Activated CD4-positive, alpha-beta T cell treated with anti-CD3 and anti-CD28 coated beads, Interleukin-2, amount 50 U/mL, for 1 hour (primary cell): ENCODE measurements at regions not wholly inside any gene's neighbourhood (a gene's known extent, or its start where the extent isn't known, plus 50 kb on each side); places are given as distances from the start of the nearest gene placed in this dataset.

Experiments
- DNase-seq: peaks from one replicate; pipeline ENCODE4 v3.0.0-alpha.2; 2020

DNA sequence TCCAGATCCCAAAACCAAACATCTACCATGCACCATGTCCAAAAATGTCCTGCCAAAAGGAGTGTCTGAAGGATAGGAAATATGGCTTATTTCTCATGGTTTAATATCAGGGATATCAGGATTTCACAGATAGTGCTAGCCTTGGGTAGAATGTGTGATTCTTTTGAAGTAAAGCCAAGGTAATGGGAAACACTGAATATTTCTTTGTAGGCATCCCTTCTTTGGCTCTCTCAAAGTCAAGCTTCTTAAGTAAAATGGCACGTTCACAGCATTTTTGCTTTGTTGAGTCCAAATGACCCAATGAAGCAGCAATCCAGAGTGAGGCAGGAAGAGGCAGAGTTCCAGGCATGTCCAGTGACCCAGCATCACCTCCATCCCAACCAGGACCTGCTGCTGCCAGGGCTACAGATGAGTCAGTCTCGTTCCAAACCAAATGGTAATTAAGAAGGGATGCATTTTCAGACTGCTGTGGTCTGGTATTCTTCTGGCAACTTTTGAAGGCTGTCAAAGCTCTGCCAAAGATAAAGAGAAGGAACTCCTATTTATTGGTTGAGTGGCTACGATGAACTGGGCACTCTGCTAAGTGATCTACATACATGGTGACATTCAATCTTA is 678.8 kb upstream of the KLF4 start:
- DNase-seq = no peak

DNA sequence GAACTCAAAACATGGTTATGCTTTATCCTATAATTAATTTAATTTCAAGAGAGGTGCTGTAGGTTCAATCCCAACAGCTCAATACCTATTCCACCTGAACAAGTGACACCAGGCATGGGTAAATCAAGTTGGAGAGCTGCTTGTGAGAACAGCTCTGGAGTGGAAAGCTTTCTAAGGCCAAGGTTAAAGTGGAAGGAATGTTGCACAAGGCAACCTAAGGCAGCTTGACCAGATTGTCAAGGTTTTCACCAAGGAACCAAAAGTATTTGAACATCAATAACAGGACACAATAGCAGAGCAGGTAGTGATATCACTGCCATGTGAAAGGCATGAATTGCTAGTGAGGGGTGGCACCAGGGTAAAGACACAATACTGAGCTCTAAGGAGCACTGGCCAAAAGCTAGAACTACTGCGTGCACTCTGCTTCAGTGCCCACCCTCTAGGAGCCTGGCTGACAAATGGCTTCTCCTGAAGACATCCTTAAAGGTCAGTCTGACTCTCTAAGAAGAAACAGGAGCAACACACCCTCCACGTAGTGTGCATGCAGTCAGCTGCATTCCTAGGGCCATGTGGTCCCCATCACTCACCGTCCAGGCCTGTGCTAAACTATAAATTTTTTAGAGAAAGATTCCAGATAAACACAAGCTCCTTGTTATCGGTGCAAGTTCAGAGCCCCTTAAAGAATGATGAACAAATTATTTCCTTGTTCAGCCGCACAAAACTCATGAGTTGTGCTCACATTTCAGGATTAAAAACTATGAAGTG is 677.7 kb upstream of the KLF4 start:
- DNase-seq = no peak

DNA sequence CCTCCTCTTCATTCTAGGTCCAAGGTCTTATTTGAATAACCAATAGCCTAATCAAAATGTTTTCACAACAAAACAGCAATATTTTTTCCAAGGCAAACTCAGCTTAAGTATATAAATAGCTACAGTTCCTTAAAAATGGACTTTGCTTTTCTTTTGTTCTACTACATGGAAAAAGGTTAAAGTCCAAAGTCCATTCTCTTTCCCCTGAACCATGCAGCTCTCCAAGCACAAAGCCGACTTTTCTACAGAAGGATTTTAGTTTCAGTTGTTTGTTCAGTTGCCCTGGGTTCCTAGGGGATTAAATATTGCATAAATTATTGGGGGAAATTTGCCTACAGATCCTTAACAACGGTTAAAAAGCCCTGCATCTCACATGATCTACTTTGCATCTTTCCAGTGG is 677.0 kb upstream of the KLF4 start:
- no peak for DNase-seq

DNA sequence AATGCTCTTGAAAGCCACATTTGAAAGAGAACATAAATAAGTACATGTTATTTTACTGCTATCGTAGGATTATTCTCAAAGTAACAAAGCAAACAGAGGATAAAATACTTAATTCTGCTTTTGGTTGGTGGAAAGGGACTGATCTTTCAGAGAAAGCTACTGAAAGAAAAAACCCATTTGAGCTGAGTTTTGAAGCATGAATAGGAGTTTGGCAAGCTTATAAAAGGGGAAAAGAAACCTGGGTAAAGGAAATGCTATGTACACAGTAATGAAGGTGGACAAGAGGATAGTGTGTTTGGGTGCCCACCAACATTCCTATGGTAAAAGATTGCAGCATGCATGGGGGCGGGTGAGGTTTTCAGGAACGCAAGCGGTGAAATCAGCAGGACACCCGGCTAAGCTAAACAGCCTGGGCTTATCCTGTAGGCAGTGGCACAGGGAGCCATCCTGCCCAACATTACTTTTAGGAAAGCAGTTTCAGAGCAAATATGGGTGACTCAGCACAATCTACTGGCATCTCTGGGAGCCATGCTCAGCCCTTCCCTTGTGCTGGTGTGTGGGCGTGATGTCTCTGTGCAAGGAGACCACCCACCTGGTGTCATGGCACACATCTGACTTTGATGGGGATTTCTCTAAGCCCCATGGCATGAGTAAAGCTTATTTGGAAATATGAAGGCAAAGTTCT is 673.9 kb upstream of the KLF4 start:
- no peak for DNase-seq

DNA sequence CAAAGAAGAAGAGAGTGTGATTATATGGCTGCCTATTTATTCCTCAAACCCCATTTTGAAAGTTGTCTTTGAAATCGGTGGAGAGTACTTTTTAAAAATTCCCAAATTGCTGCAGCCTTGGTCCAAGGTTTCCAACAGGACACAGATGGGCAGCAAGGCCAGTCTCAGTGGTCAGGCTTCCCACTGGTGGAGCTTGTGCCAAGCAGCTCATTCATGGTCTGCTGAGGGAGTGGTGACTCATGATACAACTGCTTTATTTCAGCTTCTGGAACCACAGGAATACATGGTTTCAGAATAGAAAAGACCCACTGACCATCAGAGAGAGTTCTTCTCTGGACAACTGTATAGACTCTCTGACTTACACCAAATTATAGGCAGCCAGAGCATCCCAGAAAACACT is 673.1 kb upstream of the KLF4 start:
- DNase-seq = no peak

DNA sequence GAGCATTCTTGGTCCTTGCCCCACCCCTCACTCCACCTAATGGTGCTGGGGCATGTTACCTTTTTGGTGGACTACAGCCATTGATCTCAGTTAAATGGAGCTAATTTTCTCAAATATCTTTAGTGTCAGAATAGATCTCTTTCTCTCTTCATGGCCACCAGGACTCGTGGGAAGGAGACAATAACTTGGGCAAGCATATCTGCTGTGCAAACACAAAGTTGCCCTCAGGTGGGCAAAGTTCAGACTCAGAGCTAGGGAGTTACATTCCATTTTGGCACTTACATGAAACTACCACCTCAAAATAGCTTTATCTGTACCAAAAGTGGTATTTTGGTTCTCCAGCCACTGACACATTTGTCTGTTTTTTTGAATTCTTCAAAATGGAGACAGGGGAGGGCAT is 671.9 kb upstream of the KLF4 start:
- DNase-seq = no peak

DNA sequence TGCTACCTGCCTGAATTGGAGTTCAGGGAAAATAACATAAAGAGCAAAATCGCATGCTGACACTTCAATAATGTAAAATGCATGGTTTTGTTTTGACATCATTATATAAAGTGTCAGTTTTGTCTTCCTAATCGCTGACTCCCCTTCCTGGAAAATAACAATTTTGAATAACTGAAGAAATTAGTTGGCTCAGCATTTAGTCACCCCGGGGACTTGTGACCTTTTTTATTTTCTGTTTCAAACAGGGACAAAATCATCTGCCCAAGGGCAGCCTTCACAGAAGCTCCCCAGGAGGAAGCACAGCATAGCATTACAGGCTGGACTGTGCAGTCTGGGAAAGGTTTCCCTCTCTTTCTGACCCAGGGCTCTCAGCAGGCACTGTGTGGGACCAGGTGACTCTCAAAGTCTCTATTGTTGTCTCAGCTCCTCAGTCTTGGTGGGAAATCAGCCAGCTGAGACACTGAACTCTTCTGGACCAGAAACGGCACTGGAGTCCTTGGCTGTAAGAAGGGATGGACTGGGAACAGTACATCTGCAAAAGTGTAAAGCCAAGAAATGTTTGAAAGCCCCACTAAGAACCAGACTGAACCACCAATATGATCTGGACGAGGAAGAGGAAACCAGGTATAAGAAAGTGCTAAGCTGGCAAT is 671.3 kb upstream of the KLF4 start:
- no peak for DNase-seq

DNA sequence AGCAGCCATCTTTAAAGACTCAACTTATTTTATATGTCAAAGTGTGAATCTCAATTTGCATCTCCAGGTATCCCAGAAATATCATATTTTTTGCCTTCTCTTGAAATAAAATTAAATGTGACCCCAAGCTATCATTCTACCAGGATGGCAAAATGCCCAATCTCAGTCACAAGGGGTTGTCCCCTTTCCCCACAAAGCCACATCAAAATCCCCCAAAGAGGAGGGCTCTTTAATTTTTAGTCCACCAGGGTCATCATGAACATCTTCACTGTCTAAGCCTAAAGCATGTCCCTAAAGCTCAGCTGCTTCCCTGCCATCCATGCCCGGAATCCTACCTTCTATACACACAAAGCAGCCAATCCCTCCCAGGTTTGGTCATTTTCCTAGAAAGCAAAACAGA is 670.5 kb upstream of the KLF4 start:
- DNase-seq = no peak

DNA sequence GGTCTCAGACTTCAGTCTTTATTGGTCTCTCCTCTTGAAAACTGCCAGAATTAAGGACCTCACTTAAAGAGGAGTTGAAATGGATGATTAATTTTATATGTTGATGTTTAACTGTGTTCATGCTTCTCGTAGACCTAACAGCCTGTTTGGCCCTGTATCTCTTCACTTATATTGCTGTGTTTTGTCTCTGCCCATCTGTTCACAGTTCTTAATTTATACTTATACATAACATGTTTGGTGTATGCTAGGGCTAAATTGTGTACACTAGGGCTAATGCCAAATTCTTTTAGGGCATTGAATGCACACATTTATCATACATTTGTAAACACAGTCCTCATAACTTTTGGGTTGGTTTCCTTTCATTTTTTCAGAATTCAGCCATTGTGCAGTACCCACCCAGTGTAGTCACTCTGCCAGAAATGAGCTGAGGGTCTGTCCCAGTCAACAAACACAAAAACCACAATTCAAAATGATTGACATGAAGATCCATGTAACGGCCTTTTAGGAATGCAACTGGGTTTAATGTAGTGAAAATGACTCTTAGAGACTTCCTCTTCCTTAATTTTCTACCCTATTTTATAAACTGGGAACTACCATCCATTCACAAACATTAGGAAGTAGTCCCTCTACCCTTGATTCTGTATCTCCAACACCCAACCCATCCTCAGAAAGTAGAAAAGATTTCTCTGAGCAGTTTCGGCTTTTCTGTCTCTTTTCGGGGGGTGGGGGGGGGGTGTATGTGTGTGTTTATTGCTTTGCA is 668.8 kb upstream of the KLF4 start:
- DNase-seq = no peak

DNA sequence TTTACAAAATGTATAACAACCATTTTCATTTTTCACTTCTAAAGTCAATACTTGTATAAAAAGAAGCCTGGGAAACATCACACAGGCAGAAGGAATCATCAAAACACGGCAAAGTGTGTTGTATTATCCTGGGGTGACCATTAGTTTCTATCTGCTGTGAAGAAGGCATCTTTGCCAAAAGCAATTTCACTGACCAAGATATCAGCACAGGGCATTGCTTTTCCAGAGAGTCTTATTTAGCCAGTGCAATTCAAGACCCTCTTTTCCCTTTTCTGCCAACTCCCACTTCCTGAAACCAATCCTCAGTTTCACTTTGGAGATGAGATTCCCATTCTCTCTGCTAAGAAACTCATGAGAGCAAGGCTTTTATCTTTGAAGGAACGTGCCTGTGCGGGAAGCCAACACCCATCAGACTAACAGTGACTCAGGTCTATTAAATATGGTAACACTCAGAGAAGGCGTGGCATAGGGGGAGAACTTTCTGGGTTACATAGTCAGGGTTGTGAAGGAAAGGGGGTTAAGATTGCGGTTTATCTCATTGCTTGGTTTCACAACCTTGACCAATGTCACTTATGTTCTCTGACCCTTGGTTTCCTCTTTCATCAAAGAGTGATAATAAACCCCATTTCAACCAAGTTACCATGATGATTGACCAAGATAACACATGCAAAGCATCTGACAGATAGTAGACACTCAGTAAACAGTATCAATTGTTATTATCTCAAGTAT is 666.9 kb upstream of the KLF4 start:
- no peak for DNase-seq

DNA sequence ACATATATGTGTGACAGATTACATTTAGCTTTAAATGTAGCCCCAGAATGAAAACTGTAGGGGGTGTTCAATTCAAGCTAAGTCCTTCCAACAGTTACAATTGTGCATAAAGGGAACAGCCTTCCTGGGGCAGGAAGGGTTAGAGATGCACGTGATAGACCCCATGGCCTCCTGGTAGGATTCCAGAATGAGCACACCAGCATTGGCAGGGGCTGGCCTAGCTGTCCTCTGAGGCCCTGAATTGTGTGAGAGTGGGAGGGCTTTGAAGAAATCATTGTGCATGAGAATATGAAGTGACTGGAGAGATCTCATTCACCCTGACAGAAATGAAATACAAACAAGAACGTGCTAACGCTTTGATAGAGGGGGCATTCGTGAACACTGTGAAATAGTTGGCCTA is 663.8 kb upstream of the KLF4 start:
- no peak for DNase-seq

DNA sequence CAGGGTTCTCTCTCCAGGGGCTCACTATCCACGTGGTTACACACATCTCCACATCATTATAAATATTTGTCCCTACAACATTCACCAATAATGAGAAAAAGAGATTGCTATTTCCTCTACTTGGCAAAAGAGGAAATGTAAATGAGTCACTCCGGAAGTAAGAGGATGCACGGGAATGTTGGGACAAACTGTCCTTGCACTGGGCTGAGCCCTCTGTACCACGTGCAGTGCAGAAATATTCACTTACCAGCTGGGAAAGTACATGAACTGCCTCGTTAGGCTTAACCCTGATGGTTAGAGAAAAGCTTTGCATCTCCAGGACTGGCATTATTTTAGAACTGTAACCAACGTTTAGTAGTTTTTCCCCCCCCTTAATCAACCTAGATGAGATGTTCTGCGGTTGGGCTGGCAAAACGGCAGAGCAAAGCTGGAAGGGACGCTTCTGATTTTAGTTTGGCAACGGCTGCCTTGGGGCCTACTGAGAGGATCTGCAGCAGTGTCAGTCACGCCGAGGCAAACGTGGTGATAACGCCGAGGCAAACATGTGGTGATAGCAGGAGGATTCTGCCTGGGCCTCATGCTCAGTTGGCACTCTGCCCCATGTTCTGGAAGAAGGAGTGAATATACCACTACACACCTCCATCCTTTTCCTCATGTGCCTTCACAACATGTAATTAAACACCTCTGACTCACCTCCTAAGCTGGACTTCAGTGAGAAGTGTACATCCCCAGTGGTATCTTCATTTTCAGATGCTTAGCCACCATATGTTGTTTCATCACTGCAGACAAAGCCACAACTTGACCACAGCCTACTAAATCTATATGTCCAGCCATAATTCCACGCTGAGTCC is 661.4 kb upstream of the KLF4 start:
- no peak for DNase-seq

DNA sequence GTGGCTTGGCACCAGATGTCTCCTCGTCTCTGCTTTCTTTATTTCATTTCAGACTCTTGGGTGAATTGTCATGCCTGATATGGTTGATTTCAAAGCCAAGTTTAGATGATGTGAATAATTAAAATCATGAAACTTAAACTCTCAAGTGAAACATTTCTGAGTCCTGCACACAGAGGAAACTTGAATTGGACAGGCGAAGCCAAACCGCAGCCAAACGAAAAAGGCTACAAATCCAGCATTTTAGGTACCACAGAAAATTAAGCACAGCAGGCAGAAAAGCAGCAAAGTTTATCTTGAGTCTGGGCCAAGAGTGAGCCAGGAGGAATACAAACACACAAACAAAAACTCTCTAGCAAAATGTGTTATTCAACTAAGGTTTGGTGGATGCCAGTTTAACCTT is 659.8 kb upstream of the KLF4 start:
- no peak for DNase-seq

DNA sequence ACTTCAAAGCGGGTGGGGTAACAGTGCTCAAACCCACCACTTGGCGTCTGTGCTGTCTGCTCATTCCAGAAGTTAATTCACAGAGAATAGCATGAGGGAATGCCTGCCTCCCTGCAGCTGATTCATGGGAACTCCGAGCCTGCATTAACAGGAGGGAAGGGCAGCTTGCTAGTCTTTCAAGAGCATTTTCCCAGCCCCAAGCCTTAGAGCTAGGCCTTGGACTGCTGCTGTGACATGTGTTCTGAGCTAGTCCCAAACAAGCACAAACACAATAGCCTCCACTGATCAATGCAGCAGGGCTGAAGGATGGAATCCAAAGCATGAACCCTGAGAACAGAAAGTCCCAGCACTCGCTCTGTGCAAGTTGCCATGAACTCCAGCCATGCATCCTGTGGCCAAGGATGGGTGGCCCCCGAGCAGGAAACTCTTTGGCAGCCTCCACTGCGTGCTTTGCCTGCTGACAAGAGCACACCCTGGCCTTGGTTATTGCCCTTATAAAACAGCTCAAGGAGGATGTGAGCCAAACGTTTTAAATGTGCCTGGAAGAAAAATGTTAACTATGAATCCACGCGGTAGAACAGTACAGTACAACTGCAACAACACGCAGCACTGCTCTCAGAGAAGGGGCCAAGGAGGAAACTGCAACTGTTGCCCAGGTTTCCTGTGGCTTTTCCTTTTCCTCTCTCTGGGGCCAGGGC is 653.1 kb upstream of the KLF4 start:
- DNase-seq = no peak

DNA sequence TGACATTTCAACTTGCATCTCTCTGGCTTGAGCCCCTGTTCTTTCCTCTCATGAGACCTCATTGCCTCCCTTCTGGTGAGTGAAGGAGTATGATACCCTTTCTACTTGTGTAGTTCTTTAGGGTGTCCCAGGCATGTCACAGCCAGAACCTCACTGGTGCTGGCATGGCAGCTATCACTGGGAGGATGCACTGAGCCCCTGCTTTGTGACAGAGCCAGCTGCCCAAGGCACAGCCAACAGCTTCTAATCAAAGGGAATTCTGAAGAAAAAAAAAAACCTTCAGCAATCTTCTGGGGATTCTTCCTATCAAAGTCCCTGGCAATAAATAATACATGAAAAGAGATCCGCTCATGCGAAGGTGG is 652.6 kb upstream of the KLF4 start:
- no peak for DNase-seq

DNA sequence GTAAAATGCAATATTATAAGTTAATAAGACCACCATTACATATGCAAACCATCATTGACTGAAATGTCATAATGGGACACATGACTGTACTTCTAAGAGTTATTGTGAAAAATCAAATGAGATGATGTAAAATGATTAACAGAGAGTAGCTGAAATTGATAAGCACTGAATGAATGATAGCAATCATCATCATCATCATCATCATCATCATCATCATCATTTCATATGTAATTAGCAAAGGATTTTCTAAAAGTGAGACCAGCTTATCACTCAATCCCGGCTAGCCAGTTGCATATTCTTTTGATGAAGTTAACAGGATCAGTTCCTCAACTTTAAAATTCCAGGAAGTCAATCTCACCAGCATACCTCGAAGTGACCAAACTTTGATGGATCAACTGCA is 650.3 kb upstream of the KLF4 start:
- no peak for DNase-seq

DNA sequence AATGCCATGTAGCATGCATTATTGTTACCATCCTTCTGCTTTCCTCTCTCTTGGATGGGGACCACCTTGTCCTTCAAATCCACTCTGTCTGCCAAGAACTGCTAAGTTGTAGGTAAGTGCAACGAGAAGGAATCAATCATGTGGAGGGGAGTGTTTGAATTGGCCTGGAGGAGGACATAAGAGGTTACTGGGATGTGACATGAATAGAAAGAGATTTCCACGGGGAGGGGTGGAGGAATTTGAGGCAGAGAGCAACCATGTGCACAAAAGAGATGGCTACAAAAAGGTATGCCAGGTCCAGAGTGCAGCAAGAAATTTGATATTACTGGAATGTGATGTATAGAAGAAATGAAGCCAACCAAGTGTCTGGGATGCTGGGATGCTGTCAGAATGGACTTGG is 648.9 kb upstream of the KLF4 start:
- no peak for DNase-seq

DNA sequence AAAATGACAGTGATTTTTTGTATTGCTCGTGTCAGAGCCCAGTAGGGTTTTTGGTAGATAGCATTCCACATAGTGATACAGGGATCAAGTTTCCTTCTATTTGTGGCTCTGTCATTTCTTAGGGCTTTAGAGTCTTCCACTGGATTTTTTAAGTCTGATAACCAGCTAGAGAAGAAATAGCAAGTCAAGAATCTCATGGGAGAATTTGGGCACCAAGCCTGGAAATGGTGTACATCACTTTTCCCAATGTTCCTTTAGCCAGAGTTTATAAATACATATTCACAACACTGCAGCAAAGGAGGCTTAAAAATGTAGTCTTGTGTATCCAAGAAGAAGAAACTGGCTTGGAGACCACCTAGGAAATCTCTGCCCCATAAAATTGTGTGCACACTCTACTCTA is 647.1 kb upstream of the KLF4 start:
- no peak for DNase-seq

DNA sequence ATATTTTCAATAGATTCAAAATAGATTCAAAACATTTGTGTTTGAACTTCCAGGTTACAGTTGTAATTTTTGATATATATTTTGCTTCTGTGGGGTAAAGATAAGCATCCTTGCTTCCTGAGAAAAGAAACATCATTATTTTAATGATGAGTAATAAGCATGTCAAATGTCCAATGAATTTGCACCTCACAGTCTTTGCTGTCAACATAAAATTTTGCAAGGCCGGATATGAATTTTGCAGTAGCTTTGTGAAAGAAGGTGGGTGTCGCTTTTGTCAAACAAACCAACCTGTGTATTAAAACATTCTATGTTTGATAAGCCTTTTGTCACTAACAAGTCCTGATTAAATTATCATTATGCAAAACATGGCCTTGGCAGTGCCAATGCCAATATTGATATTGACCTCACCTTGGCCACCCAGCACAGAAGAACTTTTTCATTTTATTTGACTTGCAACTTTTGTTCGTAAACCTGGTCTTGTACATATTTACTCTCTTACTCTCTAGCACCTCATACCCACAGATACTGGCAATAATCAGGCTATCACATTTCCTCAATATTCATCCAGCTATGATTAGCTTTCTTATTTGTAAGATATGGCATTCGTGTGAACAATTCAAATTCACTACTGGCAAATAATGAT is 645.0 kb upstream of the KLF4 start:
- no peak for DNase-seq

DNA sequence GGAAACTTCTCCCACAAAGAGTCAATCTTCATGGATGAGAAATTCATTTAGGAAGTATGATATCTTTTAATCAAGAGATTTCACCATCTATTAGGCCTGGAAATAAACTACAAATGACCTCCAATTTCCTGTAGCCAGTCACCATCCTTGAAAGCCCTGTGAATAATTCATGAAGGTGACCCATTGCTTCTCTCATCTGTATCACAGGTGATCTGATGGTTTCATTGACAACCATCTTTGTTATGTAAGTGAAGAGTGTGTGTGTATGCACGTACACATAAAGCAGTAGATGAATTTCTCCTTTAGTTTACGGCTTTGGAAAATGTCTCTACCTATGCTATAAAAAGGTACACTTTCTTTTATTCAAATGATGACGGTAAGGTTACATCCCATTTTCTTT is 644.1 kb upstream of the KLF4 start:
- no peak for DNase-seq
